GM19238 (cell line): ENCODE measurements at regions not wholly inside any gene's neighbourhood (a gene's known extent, or its start where the extent isn't known, plus 50 kb on each side); places are given as distances from the start of the nearest gene placed in this dataset.
"Not testable (repeated sequence)": the region's sequence is repeated elsewhere in the genome, so short reads cannot be mapped to it uniquely, and the experiment has no call there.

Source experiments
- DNase-seq: peaks from one replicate; pipeline ENCODE4 v3.0.0; 2011; ENCODE audit warnings: low spot score; ENCODE audit not compliant: insufficient read length

- no peak for DNase-seq
Observed at GRCh38 chr21:15119486-15119885, 54.7 kb upstream of the NRIP1 start.

- no peak for DNase-seq
Observed at GRCh38 chr21:15121097-15121654, 56.4 kb upstream of the NRIP1 start.

- DNase-seq, result no peak
Observed at GRCh38 chr21:15121655-15122120, 56.9 kb upstream of the NRIP1 start.

GRCh38 chr21:15122241-15122640 lies 57.4 kb upstream of the NRIP1 start:
- no peak for DNase-seq

GRCh38 chr21:15124731-15125130 lies 59.9 kb upstream of the NRIP1 start:
- no peak for DNase-seq

GRCh38 chr21:15126948-15127347 lies 62.1 kb upstream of the NRIP1 start:
- no peak for DNase-seq

GRCh38 chr21:15127437-15127836 lies 62.6 kb upstream of the NRIP1 start:
- DNase-seq, result no peak

GRCh38 chr21:15128267-15128666 lies 63.5 kb upstream of the NRIP1 start:
- DNase-seq, result no peak

GRCh38 chr21:15128714-15129113 lies 63.9 kb upstream of the NRIP1 start:
- not testable (repeated sequence) for DNase-seq

- DNase-seq, result no peak
Observed at GRCh38 chr21:15130326-15130725, 65.5 kb upstream of the NRIP1 start.

- no peak for DNase-seq
Observed at GRCh38 chr21:15130751-15131150, 66.0 kb upstream of the NRIP1 start.

GRCh38 chr21:15132781-15133180 lies 68.0 kb upstream of the NRIP1 start:
- no peak for DNase-seq

- DNase-seq, result no peak
Observed at GRCh38 chr21:15134701-15135470, 70.1 kb upstream of the NRIP1 start.

GRCh38 chr21:15135867-15136629 lies 71.2 kb upstream of the NRIP1 start:
- no peak for DNase-seq

- DNase-seq, result no peak
Observed at GRCh38 chr21:15138490-15138889, 73.7 kb upstream of the NRIP1 start.

GRCh38 chr21:15139898-15140297 lies 75.1 kb upstream of the NRIP1 start:
- no peak for DNase-seq

- no peak for DNase-seq
Observed at GRCh38 chr21:15140321-15141019, 75.7 kb upstream of the NRIP1 start.

- DNase-seq, result no peak
Observed at GRCh38 chr21:15141261-15141970, 76.6 kb upstream of the NRIP1 start.

GRCh38 chr21:15144026-15144425 lies 79.2 kb upstream of the NRIP1 start:
- no peak for DNase-seq

- no peak for DNase-seq
Observed at GRCh38 chr21:15148437-15148836, 83.6 kb upstream of the NRIP1 start.

GRCh38 chr21:15149600-15150224 lies 84.9 kb upstream of the NRIP1 start:
- DNase-seq, result no peak
